GM12878 (cell line): ENCODE measurements at regions not wholly inside any gene's neighbourhood (a gene's known extent, or its start where the extent isn't known, plus 50 kb on each side); places are given as distances from the start of the nearest gene placed in this dataset.

ENCODE experiments used
- ATAC-seq: fragments of 200-7000 bp; cut with Tn5 transposase; 3 replicates; pipeline ENCODE4 v1.9.1; 2020; ENCODE audit warnings: mild to moderate bottlenecking, moderate library complexity
- BruUV-seq: library from RNA; stranded (reverse); fragments of 400-500 nt; replicated peaks from 2 replicates; lab custom pipeline; 2021; lab: Mats Ljungman, UMichigan
- CTCF ChIA-PET: fragments of 300-600 bp; sonication (Branson Sonifier 250); formaldehyde crosslinking; extraction: SDS; loops from one replicate; lab custom pipeline; 2021; ENCODE audit warnings: inconsistent platforms; lab: Yijun Ruan, JAX
- POLR2A ChIA-PET: fragments of 350-600 bp; formaldehyde crosslinking; extraction: SDS; loops from one replicate; lab custom pipeline; 2021; ENCODE audit warnings: inconsistent platforms; lab: Charles Lee
- RAD21 ChIA-PET: fragments of 300-600 bp; sonication (Branson Sonifier 250); formaldehyde crosslinking; loops from one replicate; lab custom pipeline; 2023; ENCODE audit warnings: antibody characterized with exemption; ENCODE audit not compliant: unreplicated experiment; lab: Charles Lee
- SMC1A ChIA-PET: fragments of 300-600 bp; sonication (Branson Sonifier 250); formaldehyde crosslinking; loops from one replicate; lab custom pipeline; 2023; ENCODE audit not compliant: unreplicated experiment, uncharacterized antibody; lab: Charles Lee
- DNase-seq: peaks from one replicate; pipeline ENCODE4 v3.0.0-alpha.2; 2011; ENCODE audit warnings: low read depth, low spot score
- FAIRE-seq: peaks from 3 replicates; lab custom pipeline; 2011; peaks lifted over from hg19 to GRCh38; lab: Jason Lieb, UNC
- H2AFZ ChIP-seq: 2 replicates; pipeline ENCODE4 v1.6.0; 2011; ENCODE audit warnings: low read depth, low read length, control low read depth; ENCODE audit not compliant: control insufficient read depth
- H3K27ac ChIP-seq: 2 replicates; pipeline ENCODE4 v1.5.1; 2011; ENCODE audit warnings: control low read depth; ENCODE audit not compliant: control insufficient read depth, insufficient read depth
- H3K27me3 ChIP-seq, 2 experiments: replicated peaks in 1 of 2; 2 replicates each; pipeline versions ENCODE4 v1.6.0 to v1.6.1; 2011; ENCODE audit warnings: low read length in 1 of 2; ENCODE audit not compliant: control insufficient read depth in 2 of 2, insufficient read depth in 2 of 2
- H3K36me3 ChIP-seq, 2 experiments: 2 replicates each; pipeline ENCODE4 v1.5.1; 2011; ENCODE audit warnings: low read length in 1 of 2; ENCODE audit not compliant: control insufficient read depth in 2 of 2, insufficient read depth in 2 of 2
- H3K4me1 ChIP-seq: 2 replicates; pipeline ENCODE4 v1.6.1; 2011; ENCODE audit warnings: mild to moderate bottlenecking, low read length, moderate library complexity, mixed read lengths; ENCODE audit not compliant: control insufficient read depth, insufficient read depth
- H3K4me2 ChIP-seq: 2 replicates; pipeline ENCODE4 v1.6.0; 2011; ENCODE audit warnings: control low read depth; ENCODE audit not compliant: control insufficient read depth, insufficient read depth
- H3K4me3 ChIP-seq: fragments of 200-600 bp; sonication (generic); 2 replicates; pipeline ENCODE4 v1.5.1; 2016
- H3K79me2 ChIP-seq: 2 replicates; pipeline ENCODE4 v1.6.0; 2011; ENCODE audit warnings: low read length; ENCODE audit not compliant: control insufficient read depth, insufficient read depth
- H3K9ac ChIP-seq: 2 replicates; pipeline ENCODE4 v1.8.0; 2011; ENCODE audit warnings: low read length, control low read depth, mixed read lengths; ENCODE audit not compliant: control insufficient read depth, insufficient read depth
- H3K9me3 ChIP-seq: replicated peaks from 3 replicates; pipeline ENCODE4 v1.5.1; 2011; ENCODE audit warnings: mild to moderate bottlenecking, low read length; ENCODE audit not compliant: control insufficient read depth, insufficient read depth
- H4K20me1 ChIP-seq: 2 replicates; pipeline ENCODE4 v1.6.0; 2011; ENCODE audit not compliant: control insufficient read depth, insufficient read depth
- ATF7 ChIP-seq: fragments of 450-650 bp; IDR thresholded peaks from 2 replicates; pipeline ENCODE4 v1.6.1; 2016; ENCODE audit warnings: low read depth, mild to moderate bottlenecking
- EGR1 ChIP-seq, 2 experiments: IDR thresholded peaks; 1 replicate in 1 of 2; 2 replicates in 1 of 2; pipeline ENCODE4 v1.6.1; 2011 to 2012; ENCODE audit warnings: low read depth in 2 of 2, low read length in 2 of 2, borderline replicate concordance in 1 of 2, mild to moderate bottlenecking in 1 of 2, moderate library complexity in 1 of 2
- EZH2 ChIP-seq: IDR thresholded peaks from 2 replicates; pipeline ENCODE4 v1.6.1; 2012; ENCODE audit warnings: low read depth, mild to moderate bottlenecking, control low read depth, inconsistent platforms, low read length, borderline replicate concordance; ENCODE audit not compliant: control insufficient read depth
- WGBS: methylation state at CpG from one replicate; pipeline ENCODE4 v1.1.6; 2016; ENCODE audit warnings: low lambda C conversion rate; ENCODE audit not compliant: insufficient replicate concordance, insufficient coverage; ENCODE audit errors: missing lambda C conversion rate; 5-methylcytosine and 5-hydroxymethylcytosine counted together
- in situ Hi-C: fragments of 300-500 bp; cut with MboI; formaldehyde crosslinking; loops from 9 replicates; pipeline ENCODE4 v1.14.3; 2018; ENCODE audit warnings: mixed read lengths
- intact Hi-C: fragments of 100-400 bp; cut with micrococcal nuclease; formaldehyde crosslinking; loops from one replicate; pipeline ENCODE4 v1.14.2; 2022; ENCODE audit not compliant: unreplicated experiment
- TF ChIP-seq, protein P1 (sequence below): fragments of 450-650 bp; IDR thresholded peaks from 2 replicates; pipeline ENCODE4 v1.6.1; 2016; ENCODE audit warnings: mild to moderate bottlenecking
- TF ChIP-seq, protein P2 (sequence below): fragments of 450-650 bp; IDR thresholded peaks from 2 replicates; pipeline ENCODE4 v1.6.1; 2018; ENCODE audit warnings: mild to moderate bottlenecking, low read depth, moderate library complexity; ENCODE audit not compliant: partially characterized antibody

DNA sequence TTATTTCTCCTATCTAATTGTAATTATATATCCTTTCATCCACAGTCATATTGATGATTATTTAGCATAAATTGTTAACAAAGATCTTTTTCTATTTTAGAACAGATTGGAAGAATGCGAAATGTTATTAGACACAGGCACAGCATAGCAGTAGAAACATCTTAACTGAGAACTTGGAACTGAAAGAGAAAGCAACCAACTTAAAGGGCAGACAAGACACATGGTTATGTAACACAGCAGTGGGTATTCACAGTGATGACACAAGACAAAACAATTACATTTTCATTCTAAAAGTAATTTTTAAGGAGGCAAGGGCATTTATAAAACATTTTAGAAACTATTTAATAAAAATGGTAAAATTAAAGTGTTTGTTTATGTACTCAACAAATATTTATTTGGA lies 57.7 kb upstream of the MEF2C start:
- Histone ChIP-seq H3K27me3 (no peaks in the 10 kb centered on the region), H3K9me3 (no peaks in the 10 kb centered on the region), H3K4me3 (no peak overlapping the region), H2AFZ (no peak overlapping the region), H3K36me3 (no peaks in the 10 kb centered on the region), H3K4me1 (no peaks in the 10 kb centered on the region), H3K79me2 (no peaks in the 10 kb centered on the region), H4K20me1 (no peaks in the 10 kb centered on the region), H3K9ac (no peak overlapping the region), H3K27ac (no peak overlapping the region), H3K4me2 (peak overlapping the region; percentile 26; the same call in 1 of the 2 replicates)
- CTCF ChIA-PET, result interaction anchor here (1.3 to 1.9 kb wide), 3 partner anchors 8 to 213 kb away, joined by 3 to 7 read pairs (median 3); no protein-coding TSS in a partner anchor
- TF ChIP-seq EGR1 (IDR thresholded peaks at IDR 0.05; ENCODE audit: borderline replicate concordance in 1 of 2, low read depth in 2 of 2, low read length in 2 of 2) (no peak), EZH2 (no peak), ATF7 (peak; percentile 25)
- TF ChIP-seq, protein P1, sequence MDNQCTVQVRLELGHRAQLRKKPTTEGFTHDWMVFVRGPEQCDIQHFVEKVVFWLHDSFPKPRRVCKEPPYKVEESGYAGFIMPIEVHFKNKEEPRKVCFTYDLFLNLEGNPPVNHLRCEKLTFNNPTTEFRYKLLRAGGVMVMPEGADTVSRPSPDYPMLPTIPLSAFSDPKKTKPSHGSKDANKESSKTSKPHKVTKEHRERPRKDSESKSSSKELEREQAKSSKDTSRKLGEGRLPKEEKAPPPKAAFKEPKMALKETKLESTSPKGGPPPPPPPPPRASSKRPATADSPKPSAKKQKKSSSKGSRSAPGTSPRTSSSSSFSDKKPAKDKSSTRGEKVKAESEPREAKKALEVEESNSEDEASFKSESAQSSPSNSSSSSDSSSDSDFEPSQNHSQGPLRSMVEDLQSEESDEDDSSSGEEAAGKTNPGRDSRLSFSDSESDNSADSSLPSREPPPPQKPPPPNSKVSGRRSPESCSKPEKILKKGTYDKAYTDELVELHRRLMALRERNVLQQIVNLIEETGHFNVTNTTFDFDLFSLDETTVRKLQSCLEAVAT, result peak; percentile 87
- TF ChIP-seq, protein P2, sequence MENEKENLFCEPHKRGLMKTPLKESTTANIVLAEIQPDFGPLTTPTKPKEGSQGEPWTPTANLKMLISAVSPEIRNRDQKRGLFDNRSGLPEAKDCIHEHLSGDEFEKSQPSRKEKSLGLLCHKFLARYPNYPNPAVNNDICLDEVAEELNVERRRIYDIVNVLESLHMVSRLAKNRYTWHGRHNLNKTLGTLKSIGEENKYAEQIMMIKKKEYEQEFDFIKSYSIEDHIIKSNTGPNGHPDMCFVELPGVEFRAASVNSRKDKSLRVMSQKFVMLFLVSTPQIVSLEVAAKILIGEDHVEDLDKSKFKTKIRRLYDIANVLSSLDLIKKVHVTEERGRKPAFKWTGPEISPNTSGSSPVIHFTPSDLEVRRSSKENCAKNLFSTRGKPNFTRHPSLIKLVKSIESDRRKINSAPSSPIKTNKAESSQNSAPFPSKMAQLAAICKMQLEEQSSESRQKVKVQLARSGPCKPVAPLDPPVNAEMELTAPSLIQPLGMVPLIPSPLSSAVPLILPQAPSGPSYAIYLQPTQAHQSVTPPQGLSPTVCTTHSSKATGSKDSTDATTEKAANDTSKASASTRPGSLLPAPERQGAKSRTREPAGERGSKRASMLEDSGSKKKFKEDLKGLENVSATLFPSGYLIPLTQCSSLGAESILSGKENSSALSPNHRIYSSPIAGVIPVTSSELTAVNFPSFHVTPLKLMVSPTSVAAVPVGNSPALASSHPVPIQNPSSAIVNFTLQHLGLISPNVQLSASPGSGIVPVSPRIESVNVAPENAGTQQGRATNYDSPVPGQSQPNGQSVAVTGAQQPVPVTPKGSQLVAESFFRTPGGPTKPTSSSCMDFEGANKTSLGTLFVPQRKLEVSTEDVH, result no peak
- SMC1A ChIA-PET, result interaction anchor here (0.9 kb wide), 1 partner anchor 126 kb away, joined by 3 read pairs; no protein-coding TSS in a partner anchor
- RAD21 ChIA-PET, result no interaction called here
- DNase-seq, result peak; percentile 13
- intact Hi-C loops, result no loop called here
- no TSS peak for BruUV-seq
- 47% methylated on average over 1 of the region's 1 CpG for whole genome bisulfite sequencing
- in situ Hi-C loops, result no loop called here
- POLR2A ChIA-PET, result no interaction called here
- peak; percentile 96 for ATAC-seq
- peak; percentile 54 for FAIRE-seq
